ENCODE measurements at regions not wholly inside any gene's neighbourhood (a gene's known extent, or its start where the extent isn't known, plus 50 kb on each side); places are given as distances from the start of the nearest gene placed in this dataset.

DNA sequence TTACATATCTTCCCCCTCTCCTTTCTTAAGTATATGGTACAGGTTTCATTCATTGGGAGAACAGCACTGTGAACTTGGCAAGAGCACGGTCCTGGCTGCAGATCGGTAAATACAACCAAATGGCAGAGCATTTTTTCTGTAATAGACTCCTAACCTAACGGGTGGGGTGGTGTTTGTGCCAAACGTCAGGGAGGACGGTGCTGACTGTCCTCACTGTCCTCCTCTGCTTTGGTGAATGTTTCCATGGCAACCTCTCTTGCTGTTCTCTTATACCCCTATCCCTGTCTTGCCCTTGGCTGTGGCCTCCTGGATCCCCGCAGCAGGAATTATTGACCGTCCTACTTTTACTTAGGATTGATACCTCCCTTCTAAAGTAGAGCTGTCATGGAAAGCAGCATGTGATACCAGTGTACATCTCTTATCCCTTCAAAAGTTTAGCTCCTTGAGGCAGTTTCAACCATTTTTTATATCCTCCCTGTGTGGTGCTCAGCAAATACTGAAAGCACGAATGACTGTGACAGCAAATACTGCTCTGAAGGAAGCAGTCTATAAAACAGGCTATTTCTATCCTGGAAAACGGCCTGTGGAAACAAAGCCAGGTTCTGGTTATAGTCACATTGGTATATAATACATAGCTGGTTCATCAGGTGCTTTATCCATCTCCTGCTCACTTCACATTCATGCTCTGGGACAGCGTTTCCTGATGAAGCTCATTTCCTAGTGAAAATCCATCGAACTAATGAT is 275.4 kb upstream of the C2CD4B start:
- DNase-seq (ENCODE audit: low read depth) = no peak

GRCh38 chr15:62444104-62445022 is 279.3 kb upstream of the C2CD4B start:
- DNase-seq (ENCODE audit: low read depth) = no peak

DNA sequence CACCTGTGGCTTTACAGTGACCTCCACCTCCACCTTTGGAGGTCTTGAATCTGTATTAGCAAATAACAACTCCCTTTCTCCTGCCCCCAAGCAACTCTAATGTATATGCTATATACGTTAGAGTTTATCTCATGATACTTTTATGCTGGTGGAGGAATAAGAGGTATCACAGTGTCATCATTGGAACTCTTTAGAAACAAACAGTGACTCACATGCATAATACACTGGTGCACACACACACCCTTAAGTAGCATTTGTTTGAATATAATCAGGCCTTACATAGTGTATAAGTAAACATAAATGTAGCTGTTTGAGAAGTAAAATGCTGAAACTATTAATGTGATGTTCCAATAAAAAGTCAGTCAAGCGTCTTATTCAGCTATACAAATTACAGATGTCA is 280.2 kb upstream of the C2CD4B start:
- no peak for DNase-seq (ENCODE audit: low read depth)

GRCh38 chr15:62446984-62447383 is 281.9 kb upstream of the C2CD4B start:
- no peak for DNase-seq (ENCODE audit: low read depth)

DNA sequence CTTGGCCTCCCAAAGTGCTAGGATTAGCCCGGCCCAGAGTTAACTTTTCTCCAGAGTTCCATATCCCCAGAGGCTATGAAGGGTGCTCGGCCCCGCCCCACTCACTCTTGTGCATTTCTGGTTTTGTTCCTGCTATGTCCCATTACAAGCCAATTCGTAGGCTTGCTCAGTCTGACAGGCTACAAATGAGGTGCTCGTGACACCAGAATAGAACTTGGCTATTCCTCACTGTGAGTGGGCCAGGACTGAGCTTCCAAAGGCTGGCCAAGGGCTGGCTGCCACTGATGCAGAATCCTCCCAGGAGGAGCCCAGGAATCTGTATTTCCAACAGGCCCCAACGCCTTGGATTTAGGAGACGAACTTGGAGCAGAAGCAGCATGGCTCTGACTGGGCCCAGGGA is 282.7 kb upstream of the C2CD4B start:
- no peak for DNase-seq (ENCODE audit: low read depth)

DNA sequence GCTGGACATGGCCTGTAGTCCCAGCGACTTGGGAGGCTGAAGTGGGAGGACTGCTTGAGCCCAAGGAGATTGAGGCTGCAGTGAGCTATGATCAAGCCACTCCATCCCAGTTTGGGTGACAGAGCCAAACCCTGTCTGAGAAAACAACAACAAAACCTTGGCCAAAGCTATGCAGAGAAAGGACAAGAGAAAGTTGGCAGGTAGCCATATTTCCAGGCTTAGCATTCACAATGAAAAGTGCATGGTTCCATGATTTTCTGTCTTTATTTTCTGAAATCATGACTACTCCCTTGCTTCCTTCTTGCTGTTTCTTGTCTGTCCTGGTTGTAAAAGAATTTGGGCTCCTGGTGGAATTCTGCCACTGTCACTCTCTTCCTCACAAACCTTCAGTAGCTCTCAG is 284.6 kb upstream of the C2CD4B start:
- no peak for DNase-seq (ENCODE audit: low read depth)

DNA sequence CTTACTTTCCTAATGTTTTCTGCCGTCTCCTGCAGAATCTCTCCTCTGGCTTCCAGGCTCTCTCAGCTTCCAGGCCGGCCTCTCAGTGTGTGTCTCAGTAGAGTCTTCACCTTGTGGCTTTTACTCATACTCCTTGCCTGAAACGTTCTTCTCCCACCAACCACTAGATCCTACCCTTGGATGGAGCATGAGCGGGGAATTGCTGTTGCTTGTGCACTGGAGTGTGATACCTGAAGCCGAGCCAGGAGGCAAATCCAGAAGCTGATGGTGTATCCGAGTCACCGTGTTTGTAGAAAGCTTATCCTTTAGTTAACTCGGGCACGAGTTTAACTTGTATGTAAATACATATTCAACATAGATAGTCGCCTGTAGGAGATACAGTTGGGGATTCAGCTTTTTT is 285.0 kb upstream of the C2CD4B start:
- DNase-seq (ENCODE audit: low read depth) = no peak

- no peak for DNase-seq (ENCODE audit: low read depth)
Measured at GRCh38 chr15:62452026-62452425, 286.9 kb upstream of the C2CD4B start.

DNA sequence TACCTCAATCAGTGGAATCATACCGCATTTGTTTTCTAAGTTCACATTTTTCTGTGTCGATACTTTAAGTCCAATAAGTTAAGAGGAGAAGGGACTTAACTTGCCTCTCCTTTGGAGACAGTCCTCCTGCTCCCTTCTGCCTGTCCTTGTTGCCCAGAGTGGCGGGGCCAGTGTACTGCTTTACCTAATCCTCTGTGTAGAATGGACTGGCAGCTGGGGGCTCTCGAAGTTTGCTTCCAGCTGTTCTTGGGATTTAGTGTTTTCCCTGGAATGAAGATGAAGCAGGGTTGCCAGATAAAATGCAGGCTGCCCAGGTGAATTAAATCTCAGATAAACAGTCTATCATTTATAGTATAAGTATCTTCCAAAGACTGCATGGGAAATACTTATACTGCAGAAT is 287.6 kb upstream of the C2CD4B start:
- DNase-seq (ENCODE audit: low read depth) = no peak

DNA sequence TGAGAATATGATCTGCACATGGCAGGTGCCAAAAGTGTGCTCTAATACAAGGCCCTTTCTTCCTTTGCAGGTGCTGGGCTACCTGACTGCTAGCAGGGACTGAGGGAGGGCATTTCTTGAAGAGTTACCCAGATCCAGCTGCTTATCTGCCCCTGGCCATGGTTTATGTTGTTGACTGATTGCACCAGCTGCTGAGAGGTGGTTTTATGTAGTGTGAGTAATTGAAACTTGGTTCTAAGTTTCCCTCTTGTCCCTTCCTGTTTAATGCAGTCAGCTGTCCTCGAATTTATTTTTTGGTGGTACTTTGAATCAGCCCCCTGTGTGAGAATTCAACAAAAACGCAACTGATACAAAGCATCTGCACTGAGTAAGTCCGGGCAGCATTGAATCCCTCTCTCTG is 288.3 kb upstream of the C2CD4B start:
- DNase-seq (ENCODE audit: low read depth) = no peak

- DNase-seq (ENCODE audit: low read depth) = no peak
Measured at GRCh38 chr15:62453981-62454380, 288.9 kb upstream of the C2CD4B start.

DNA sequence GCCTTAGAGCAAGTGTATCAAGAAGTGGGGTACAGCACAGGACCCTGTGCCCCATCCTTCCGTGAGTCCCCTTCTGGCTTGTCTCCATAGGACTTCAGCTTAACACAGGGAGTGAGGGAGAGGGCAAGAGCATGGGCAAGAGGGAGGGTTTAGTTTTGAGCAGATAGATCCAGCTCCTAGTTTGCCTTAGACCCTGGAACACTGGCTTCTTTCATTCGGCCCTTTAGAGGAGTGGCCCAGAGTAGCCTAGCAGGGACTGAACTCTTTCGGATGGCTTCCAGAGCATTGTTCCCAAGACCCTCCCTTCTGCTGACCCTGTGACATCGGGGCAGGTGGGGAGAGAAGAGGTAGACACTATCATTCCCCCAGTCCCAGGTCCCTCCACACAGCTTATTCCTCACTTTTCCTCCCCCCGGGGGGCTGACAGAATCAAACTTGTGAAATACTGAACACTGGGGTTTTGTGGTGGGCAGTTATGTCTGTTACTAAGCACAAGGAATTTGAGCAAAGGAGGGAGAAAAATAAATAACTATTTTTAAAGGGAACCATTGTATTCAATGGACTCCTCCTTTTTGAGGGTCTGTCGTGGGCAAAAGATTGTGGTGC is 289.6 kb upstream of the C2CD4B start:
- no peak for DNase-seq (ENCODE audit: low read depth)

DNA sequence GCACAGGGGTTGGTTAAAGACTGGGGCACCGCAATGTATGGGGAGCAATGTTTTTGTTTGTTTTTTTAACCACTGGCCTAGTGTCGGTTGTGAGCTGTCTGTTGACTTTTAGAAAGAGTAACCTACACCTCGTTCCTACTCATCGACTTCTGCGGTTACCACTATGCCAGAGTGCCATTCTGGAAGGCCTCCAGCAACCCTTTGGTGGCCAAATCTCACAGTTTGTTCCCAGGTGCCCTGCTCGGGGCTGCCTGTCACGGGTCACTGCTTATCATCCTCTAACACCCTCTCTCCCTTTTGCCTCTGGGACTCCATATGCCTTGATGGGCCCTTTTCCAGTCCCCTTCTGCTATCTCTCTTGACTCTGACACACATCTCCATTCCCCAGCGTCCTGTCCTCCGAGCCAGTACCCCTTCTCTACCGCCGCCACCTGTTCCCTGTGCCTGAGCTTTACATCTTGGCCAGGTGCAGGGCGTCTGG is 290.4 kb upstream of the C2CD4B start:
- no peak for DNase-seq (ENCODE audit: low read depth)

- DNase-seq (ENCODE audit: low read depth) = no peak
Measured at GRCh38 chr15:62456011-62456920, 291.2 kb upstream of the C2CD4B start.

DNA sequence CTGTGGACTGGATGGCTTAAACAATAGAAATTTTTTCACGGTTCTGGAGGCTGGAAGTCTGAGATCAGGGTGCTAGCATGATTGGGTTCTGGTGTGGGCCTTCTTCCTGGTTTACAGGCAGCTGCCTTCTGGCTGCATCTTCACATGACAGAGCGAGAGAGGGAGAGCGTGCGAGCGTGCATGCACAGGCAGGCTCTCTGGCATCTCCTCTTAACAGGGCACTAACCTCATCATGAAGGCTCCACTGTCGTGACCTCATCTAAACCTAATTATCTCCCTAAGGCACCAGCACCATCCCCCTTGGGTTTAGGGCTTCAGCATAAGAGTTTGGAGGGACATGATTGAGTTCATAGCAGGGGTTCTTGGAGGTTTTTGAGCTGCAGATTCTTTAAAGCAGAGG is 292.0 kb upstream of the C2CD4B start:
- DNase-seq (ENCODE audit: low read depth) = no peak

GRCh38 chr15:62459875-62460274 is 294.8 kb upstream of the C2CD4B start:
- DNase-seq (ENCODE audit: low read depth) = no peak

GRCh38 chr15:62462268-62462667 is 297.2 kb upstream of the C2CD4B start:
- no peak for DNase-seq (ENCODE audit: low read depth)

DNA sequence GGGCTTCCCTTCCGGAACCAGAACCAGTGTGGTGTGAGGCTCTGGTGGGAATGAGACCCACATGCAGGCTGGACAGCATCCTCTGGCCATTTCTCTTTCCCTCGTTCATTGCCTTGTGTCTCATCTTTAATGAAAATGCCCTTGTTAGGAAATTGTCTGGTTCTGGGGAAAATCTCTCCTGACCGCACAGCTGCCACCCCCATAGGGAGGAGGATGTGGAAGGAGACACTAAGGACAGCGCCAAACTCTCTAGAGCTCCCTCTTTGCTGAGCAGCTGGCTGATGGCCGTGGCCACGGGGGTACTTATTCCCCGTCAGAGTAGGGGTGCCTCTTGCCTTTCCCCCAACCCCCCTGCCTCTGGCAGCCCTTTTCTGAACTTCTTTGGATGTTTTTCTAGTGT is 297.6 kb upstream of the C2CD4B start:
- no peak for DNase-seq (ENCODE audit: low read depth)

DNA sequence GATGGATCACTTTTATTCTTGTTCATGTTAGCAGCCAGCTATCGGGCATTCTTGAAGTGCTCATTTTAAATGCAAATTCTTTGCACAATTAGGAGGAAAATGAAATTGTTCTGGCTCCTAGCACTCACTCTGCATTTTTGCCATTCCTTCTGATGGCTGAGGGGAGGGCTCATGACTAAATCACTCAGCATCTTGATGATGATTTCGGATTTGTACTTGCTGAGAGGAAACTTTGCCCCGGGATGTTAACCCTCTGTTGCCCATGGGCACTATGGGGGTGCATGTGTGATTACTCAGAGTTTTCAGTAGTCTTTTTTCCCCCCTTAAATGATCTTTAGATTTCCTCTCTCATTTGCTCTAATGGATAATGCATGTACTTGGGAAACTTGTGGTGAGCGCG is 299.6 kb upstream of the C2CD4B start:
- DNase-seq (ENCODE audit: low read depth) = no peak

DNA sequence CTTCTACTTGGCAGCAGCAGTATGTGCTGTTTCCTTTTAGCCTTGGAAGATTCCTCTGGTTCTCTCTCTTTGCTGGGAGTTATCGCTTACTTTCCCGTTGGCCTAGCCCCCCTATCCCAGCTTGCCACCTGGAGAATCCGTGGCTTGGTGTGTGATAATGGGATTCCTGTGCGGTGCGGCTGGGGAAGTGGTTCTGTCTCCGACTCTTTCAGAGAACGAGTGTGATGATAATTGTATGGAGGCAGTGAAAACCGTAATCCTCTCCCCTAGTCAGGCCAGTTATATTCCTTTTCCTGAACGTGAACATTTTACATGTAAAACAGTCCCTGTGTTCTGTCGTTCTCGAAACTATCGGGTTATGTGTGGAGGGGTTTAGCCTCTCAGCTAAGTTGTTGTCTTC is 300.1 kb upstream of the C2CD4B start:
- no peak for DNase-seq (ENCODE audit: low read depth)

- no peak for DNase-seq (ENCODE audit: low read depth)
Measured at GRCh38 chr15:62469478-62469873, 304.4 kb upstream of the C2CD4B start.
